ENCODE measurements at regions not wholly inside any gene's neighbourhood (a gene's known extent, or its start where the extent isn't known, plus 50 kb on each side); places are given as distances from the start of the nearest gene placed in this dataset.

DNA sequence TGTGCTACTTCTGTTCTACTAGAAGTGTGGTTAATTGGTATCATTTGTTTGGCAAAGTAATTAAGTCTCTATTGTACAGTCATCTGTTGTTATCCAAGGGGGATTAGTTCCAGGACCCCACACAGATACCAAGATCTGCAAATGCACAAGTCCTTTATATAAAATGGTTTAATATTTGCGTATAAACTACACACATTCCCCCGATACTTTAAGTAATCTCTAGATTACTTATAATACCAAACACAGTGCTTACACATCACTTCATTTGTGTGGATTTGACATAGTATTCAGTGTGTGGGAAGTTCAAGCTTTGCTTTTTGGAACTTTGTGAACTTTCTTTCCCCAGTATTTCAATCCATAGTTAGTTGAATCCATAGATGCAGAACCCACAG is 50.5 kb upstream of the ABI3BP start:
- intact Hi-C loops (cut with DNase I): no loop called here
- no peak for TF ChIP-seq CTCF (IDR thresholded peaks at IDR 0.05)
- 41 to 55% (median 54%) methylated on average over 2 of the region's 2 CpGs for whole genome bisulfite sequencing, 3 donors

GRCh38 chr3:101042996-101043686 is 49.9 kb upstream of the ABI3BP start:
- Histone ChIP-seq H3K4me3 (no peak overlapping the region), H3K36me3 (ENCODE audit: insufficient read depth in 1 of 2, low read depth in 1 of 2) (no peaks in the 10 kb centered on the region), H3K4me1 (no peaks in the 10 kb centered on the region), H3K27ac (no peak overlapping the region), H3K27me3 (ENCODE audit: insufficient read depth in 3 of 3, low read length in 2 of 3) (no peaks in the 10 kb centered on the region), H3K9me3 (no peaks in the 10 kb centered on the region)
- no peak for TF ChIP-seq CTCF (IDR thresholded peaks at IDR 0.05)
- intact Hi-C loops (cut with DNase I): no loop called here
- no peak for DNase-seq
- ATAC-seq: no peak

More for the DNA sequence above, 50.5 kb upstream of the ABI3BP start:
- Histone ChIP-seq H3K36me3 (ENCODE audit: insufficient read depth in 1 of 2, low read depth in 1 of 2) (no peaks in the 10 kb centered on the region), H3K27ac (no peak overlapping the region), H3K9me3 (no peaks in the 10 kb centered on the region), H3K27me3 (ENCODE audit: insufficient read depth in 3 of 3, low read length in 2 of 3) (no peaks in the 10 kb centered on the region), H3K4me3 (no peak overlapping the region), H3K4me1 (no peaks in the 10 kb centered on the region)
- no peak for ATAC-seq
- no peak for DNase-seq

Data from psoas muscle (tissue), 7 donors.